A549 (cell line): ENCODE measurements at regions not wholly inside any gene's neighbourhood (a gene's known extent, or its start where the extent isn't known, plus 50 kb on each side); places are given as distances from the start of the nearest gene placed in this dataset.

Experiments
- BHLHE40 ChIP-seq: IDR thresholded peaks from 2 replicates; pipeline ENCODE4 v1.6.1; 2012; ENCODE audit warnings: low read depth, low read length, inconsistent platforms
- CEBPB ChIP-seq, 2 experiments: fragments of >200 bp in 1 of 2; sonication (Bioruptor Twin) in 1 of 2; formaldehyde crosslinking in 1 of 2; IDR thresholded peaks; 2 replicates each; pipeline ENCODE4 v1.6.1; 2012 to 2016
- EHMT2 ChIP-seq: fragments of 200-600 bp; sonication (generic); IDR thresholded peaks from 2 replicates; pipeline ENCODE4 v1.6.1; 2016; ENCODE audit warnings: antibody characterized with exemption, low read depth, mild to moderate bottlenecking, moderate library complexity
- ESRRA ChIP-seq: fragments of 150-350 bp; IDR thresholded peaks from 2 replicates; pipeline ENCODE4 v1.6.1; 2014; ENCODE audit warnings: mild to moderate bottlenecking, low read length, borderline replicate concordance
- KDM1A ChIP-seq: fragments of 200-600 bp; sonication (generic); IDR thresholded peaks from 2 replicates; pipeline ENCODE4 v1.6.1; 2016; ENCODE audit warnings: low read depth, mild to moderate bottlenecking
- MAFK ChIP-seq: fragments of 450-650 bp; IDR thresholded peaks from 2 replicates; pipeline ENCODE4 v1.6.1; 2014; ENCODE audit not compliant: partially characterized antibody
- MYC ChIP-seq: IDR thresholded peaks from 2 replicates; pipeline ENCODE4 v1.6.1; 2012; ENCODE audit warnings: mild to moderate bottlenecking, inconsistent platforms, low read length, improper control_type of control experiment, borderline replicate concordance
- POLR2A ChIP-seq: IDR thresholded peaks from 2 replicates; pipeline ENCODE4 v1.6.1; 2012; ENCODE audit warnings: mild to moderate bottlenecking, low read length
- RAD21 ChIP-seq, 2 experiments: fragments of >200 bp in 1 of 2; sonication (Bioruptor Twin) in 1 of 2; formaldehyde crosslinking in 1 of 2; IDR thresholded peaks in 1 of 2; conservative IDR thresholded peaks in 1 of 2; 2 replicates in 1 of 2; 3 replicates in 1 of 2; pipeline ENCODE4 v1.6.1; 2012 to 2018; ENCODE audit warnings: inconsistent platforms in 1 of 2
- USF2 ChIP-seq: fragments of 450-650 bp; IDR thresholded peaks from 2 replicates; pipeline ENCODE4 v1.6.1; 2014; ENCODE audit warnings: antibody characterized with exemption
- ZFP36 ChIP-seq: fragments of 450-650 bp; IDR thresholded peaks from 2 replicates; pipeline ENCODE4 v1.6.1; 2014; ENCODE audit warnings: borderline replicate concordance; ENCODE audit not compliant: partially characterized antibody
- ZNF302 ChIP-seq: fragments of 250-450 bp; sonication (Bioruptor Pico); IDR thresholded peaks from 2 replicates; pipeline ENCODE4 v1.9.0; 2021; ENCODE audit warnings: inconsistent platforms, mild to moderate bottlenecking, moderate library complexity
- TF ChIP-seq, protein P1 (sequence below): fragments of >200 bp; sonication (Bioruptor Twin); formaldehyde crosslinking; IDR thresholded peaks from 3 replicates; pipeline ENCODE4 v1.5.1; 2016

GRCh38 chr2:236656166-236656565 is 86.5 kb downstream of the ACKR3 start:
- TF ChIP-seq, protein P1, sequence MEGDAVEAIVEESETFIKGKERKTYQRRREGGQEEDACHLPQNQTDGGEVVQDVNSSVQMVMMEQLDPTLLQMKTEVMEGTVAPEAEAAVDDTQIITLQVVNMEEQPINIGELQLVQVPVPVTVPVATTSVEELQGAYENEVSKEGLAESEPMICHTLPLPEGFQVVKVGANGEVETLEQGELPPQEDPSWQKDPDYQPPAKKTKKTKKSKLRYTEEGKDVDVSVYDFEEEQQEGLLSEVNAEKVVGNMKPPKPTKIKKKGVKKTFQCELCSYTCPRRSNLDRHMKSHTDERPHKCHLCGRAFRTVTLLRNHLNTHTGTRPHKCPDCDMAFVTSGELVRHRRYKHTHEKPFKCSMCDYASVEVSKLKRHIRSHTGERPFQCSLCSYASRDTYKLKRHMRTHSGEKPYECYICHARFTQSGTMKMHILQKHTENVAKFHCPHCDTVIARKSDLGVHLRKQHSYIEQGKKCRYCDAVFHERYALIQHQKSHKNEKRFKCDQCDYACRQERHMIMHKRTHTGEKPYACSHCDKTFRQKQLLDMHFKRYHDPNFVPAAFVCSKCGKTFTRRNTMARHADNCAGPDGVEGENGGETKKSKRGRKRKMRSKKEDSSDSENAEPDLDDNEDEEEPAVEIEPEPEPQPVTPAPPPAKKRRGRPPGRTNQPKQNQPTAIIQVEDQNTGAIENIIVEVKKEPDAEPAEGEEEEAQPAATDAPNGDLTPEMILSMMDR: no peak
- TF ChIP-seq MYC (no peak), CEBPB (IDR thresholded peaks at IDR 0.05) (no peak), POLR2A (no peak), RAD21 (conservative IDR thresholded peaks at IDR 0.05 in 1 of 2, IDR thresholded peaks at IDR 0.05 in 1 of 2) (no peak), KDM1A (no peak), ESRRA (no peak), ZNF302 (no peak), EHMT2 (no peak), BHLHE40 (no peak), ZFP36 (no peak), USF2 (no peak), MAFK (no peak)
